ENCODE measurements at regions not wholly inside any gene's neighbourhood (a gene's known extent, or its start where the extent isn't known, plus 50 kb on each side); places are given as distances from the start of the nearest gene placed in this dataset.
"Not testable (repeated sequence)": the region's sequence is repeated elsewhere in the genome, so short reads cannot be mapped to it uniquely, and the experiment has no call there.

GRCh38 chr4:177771645-177772044, 329.4 kb upstream of the AGA start:
- no peak for FAIRE-seq
- no peak for TF ChIP-seq TAF1 (IDR thresholded peaks at IDR 0.05; ENCODE audit: borderline replicate concordance, low read depth, low read length)
- TF ChIP-seq POLR2A (IDR thresholded peaks at IDR 0.05; ENCODE audit: low read depth, low read length) = no peak
- TF ChIP-seq POLR2AphosphoS5 (IDR thresholded peaks at IDR 0.05; ENCODE audit: low read depth, low read length) = no peak
- DNase-seq (ENCODE audit: insufficient read length) = no peak

- no peak for TF ChIP-seq TAF1 (IDR thresholded peaks at IDR 0.05; ENCODE audit: borderline replicate concordance, low read depth, low read length)
- no peak for TF ChIP-seq POLR2AphosphoS5 (IDR thresholded peaks at IDR 0.05; ENCODE audit: low read depth, low read length)
- no peak for TF ChIP-seq POLR2A (IDR thresholded peaks at IDR 0.05; ENCODE audit: low read depth, low read length)
- no peak for FAIRE-seq
- no peak for DNase-seq (ENCODE audit: insufficient read length)
Measured at GRCh38 chr4:177778623-177779022, 336.4 kb upstream of the AGA start.

GRCh38 chr4:177785000-177785399, 342.8 kb upstream of the AGA start:
- no peak for DNase-seq (ENCODE audit: insufficient read length)
- TF ChIP-seq POLR2A (IDR thresholded peaks at IDR 0.05; ENCODE audit: low read depth, low read length) = no peak
- no peak for TF ChIP-seq POLR2AphosphoS5 (IDR thresholded peaks at IDR 0.05; ENCODE audit: low read depth, low read length)
- no peak for TF ChIP-seq TAF1 (IDR thresholded peaks at IDR 0.05; ENCODE audit: borderline replicate concordance, low read depth, low read length)
- no peak for FAIRE-seq

- FAIRE-seq = no peak
- TF ChIP-seq TAF1 (IDR thresholded peaks at IDR 0.05; ENCODE audit: borderline replicate concordance, low read depth, low read length) = no peak
- TF ChIP-seq POLR2A (IDR thresholded peaks at IDR 0.05; ENCODE audit: low read depth, low read length) = no peak
- no peak for TF ChIP-seq POLR2AphosphoS5 (IDR thresholded peaks at IDR 0.05; ENCODE audit: low read depth, low read length)
- DNase-seq (ENCODE audit: insufficient read length) = no peak
Measured at GRCh38 chr4:177789610-177790009, 347.4 kb upstream of the AGA start.

GRCh38 chr4:177791188-177791587, 349.0 kb upstream of the AGA start:
- DNase-seq (ENCODE audit: insufficient read length) = no peak
- FAIRE-seq = no peak

GRCh38 chr4:177796841-177797240, 354.6 kb upstream of the AGA start:
- TF ChIP-seq TAF1 (IDR thresholded peaks at IDR 0.05; ENCODE audit: borderline replicate concordance, low read depth, low read length) = no peak
- no peak for TF ChIP-seq POLR2A (IDR thresholded peaks at IDR 0.05; ENCODE audit: low read depth, low read length)
- no peak for TF ChIP-seq POLR2AphosphoS5 (IDR thresholded peaks at IDR 0.05; ENCODE audit: low read depth, low read length)
- FAIRE-seq = no peak
- no peak for DNase-seq (ENCODE audit: insufficient read length)

More at GRCh38 chr4:177791188-177791587, 349.0 kb upstream of the AGA start:
- TF ChIP-seq TAF1 (IDR thresholded peaks at IDR 0.05; ENCODE audit: borderline replicate concordance, low read depth, low read length) (no peak), POLR2A (IDR thresholded peaks at IDR 0.05; ENCODE audit: low read depth, low read length) (no peak), POLR2AphosphoS5 (IDR thresholded peaks at IDR 0.05; ENCODE audit: low read depth, low read length) (no peak)

- FAIRE-seq = no peak
- TF ChIP-seq TAF1 (IDR thresholded peaks at IDR 0.05; ENCODE audit: borderline replicate concordance, low read depth, low read length) = no peak
- TF ChIP-seq POLR2AphosphoS5 (IDR thresholded peaks at IDR 0.05; ENCODE audit: low read depth, low read length) = no peak
- no peak for TF ChIP-seq POLR2A (IDR thresholded peaks at IDR 0.05; ENCODE audit: low read depth, low read length)
- no peak for DNase-seq (ENCODE audit: insufficient read length)
Measured at GRCh38 chr4:177798161-177798560, 355.9 kb upstream of the AGA start.

GRCh38 chr4:177802162-177802561, 359.9 kb upstream of the AGA start:
- DNase-seq (ENCODE audit: insufficient read length) (no peak), FAIRE-seq (no peak)
- TF ChIP-seq POLR2AphosphoS5 (IDR thresholded peaks at IDR 0.05; ENCODE audit: low read depth, low read length) = no peak
- TF ChIP-seq TAF1 (IDR thresholded peaks at IDR 0.05; ENCODE audit: borderline replicate concordance, low read depth, low read length) = no peak
- no peak for TF ChIP-seq POLR2A (IDR thresholded peaks at IDR 0.05; ENCODE audit: low read depth, low read length)

GRCh38 chr4:177802661-177803060, 360.4 kb upstream of the AGA start:
- TF ChIP-seq POLR2AphosphoS5 (IDR thresholded peaks at IDR 0.05; ENCODE audit: low read depth, low read length) (no peak), TAF1 (IDR thresholded peaks at IDR 0.05; ENCODE audit: borderline replicate concordance, low read depth, low read length) (no peak), POLR2A (IDR thresholded peaks at IDR 0.05; ENCODE audit: low read depth, low read length) (no peak)
- no peak for FAIRE-seq
- no peak for DNase-seq (ENCODE audit: insufficient read length)

- DNase-seq (ENCODE audit: insufficient read length) = no peak
- no peak for FAIRE-seq
- no peak for TF ChIP-seq POLR2A (IDR thresholded peaks at IDR 0.05; ENCODE audit: low read depth, low read length)
- TF ChIP-seq POLR2AphosphoS5 (IDR thresholded peaks at IDR 0.05; ENCODE audit: low read depth, low read length) = no peak
- TF ChIP-seq TAF1 (IDR thresholded peaks at IDR 0.05; ENCODE audit: borderline replicate concordance, low read depth, low read length) = no peak
Measured at GRCh38 chr4:177803151-177803550, 360.9 kb upstream of the AGA start.

- TF ChIP-seq POLR2A (IDR thresholded peaks at IDR 0.05; ENCODE audit: low read depth, low read length) (no peak), POLR2AphosphoS5 (IDR thresholded peaks at IDR 0.05; ENCODE audit: low read depth, low read length) (no peak)
- FAIRE-seq (no peak), DNase-seq (ENCODE audit: insufficient read length) (no peak)
Measured at GRCh38 chr4:177809791-177810190, 367.6 kb upstream of the AGA start.

- TF ChIP-seq TAF1 (IDR thresholded peaks at IDR 0.05; ENCODE audit: borderline replicate concordance, low read depth, low read length) (no peak), POLR2A (IDR thresholded peaks at IDR 0.05; ENCODE audit: low read depth, low read length) (no peak), POLR2AphosphoS5 (IDR thresholded peaks at IDR 0.05; ENCODE audit: low read depth, low read length) (no peak)
- DNase-seq (ENCODE audit: insufficient read length) (no peak), FAIRE-seq (no peak)
Measured at GRCh38 chr4:177810220-177810619, 368.0 kb upstream of the AGA start.

GRCh38 chr4:177818392-177818791, 376.2 kb upstream of the AGA start:
- not testable (repeated sequence) for DNase-seq (ENCODE audit: insufficient read length); FAIRE-seq
